Prostate gland (tissue), 2 donors: ENCODE measurements at regions not wholly inside any gene's neighbourhood (a gene's known extent, or its start where the extent isn't known, plus 50 kb on each side); places are given as distances from the start of the nearest gene placed in this dataset.

Experiments
- DNase-seq: peaks from one replicate; pipeline ENCODE4 v3.0.0-alpha.2; 2019; ENCODE audit warnings: low spot score
- H3K27ac ChIP-seq, 2 donors: fragments of 200-600 bp; sonication (generic); 2 replicates each; pipeline ENCODE4 v1.5.1; 2017 to 2019
- H3K27me3 ChIP-seq: fragments of 200-600 bp; sonication (generic); replicated peaks from 2 replicates; pipeline ENCODE4 v1.5.1; 2019; ENCODE audit not compliant: insufficient read depth
- H3K36me3 ChIP-seq, 2 donors: fragments of 200-600 bp; sonication (generic); 1 replicate in 1 of 2; 2 replicates in 1 of 2; pipeline versions ENCODE4 v1.5.1 to v1.8.1; 2017 to 2019
- H3K4me1 ChIP-seq: fragments of 200-600 bp; sonication (generic); replicated peaks from 2 replicates; pipeline ENCODE4 v1.5.1; 2019
- H3K4me3 ChIP-seq, 2 donors: fragments of 200-600 bp; sonication (generic); 2 replicates each; pipeline ENCODE4 v1.5.1; 2017 to 2019
- H3K9me3 ChIP-seq: fragments of 200-600 bp; sonication (generic); 2 replicates; pipeline ENCODE4 v1.5.1; 2017
- POLR2A ChIP-seq: fragments of 450-650 bp; IDR thresholded peaks from one replicate; pipeline ENCODE4 v1.6.1; 2016; ENCODE audit warnings: antibody characterized with exemption, mild to moderate bottlenecking
- POLR2AphosphoS5 ChIP-seq: sonication (generic); formaldehyde crosslinking; IDR thresholded peaks from one replicate; pipeline ENCODE4 v1.6.1; 2017; ENCODE audit warnings: antibody characterized with exemption
- WGBS: methylation state at CpG from one replicate; pipeline ENCODE4 v1.1.5; 2018; 5-methylcytosine and 5-hydroxymethylcytosine counted together
- intact Hi-C: fragments of 100-400 bp; cut with DNase I; formaldehyde crosslinking; loops from one replicate; pipeline ENCODE4 v1.14.2; 2022
- TF ChIP-seq, protein P1 (sequence below), 4 experiments: fragments of 200-600 bp in 2 of 4; fragments of 450-650 bp in 2 of 4; sonication (generic) in 2 of 4; IDR thresholded peaks; 1 replicate in 3 of 4; 2 replicates in 1 of 4; pipeline ENCODE4 v1.5.1; 2016 to 2019; ENCODE audit warnings: antibody characterized with exemption in 4 of 4, mild to moderate bottlenecking in 2 of 4, moderate library complexity in 2 of 4

DNA sequence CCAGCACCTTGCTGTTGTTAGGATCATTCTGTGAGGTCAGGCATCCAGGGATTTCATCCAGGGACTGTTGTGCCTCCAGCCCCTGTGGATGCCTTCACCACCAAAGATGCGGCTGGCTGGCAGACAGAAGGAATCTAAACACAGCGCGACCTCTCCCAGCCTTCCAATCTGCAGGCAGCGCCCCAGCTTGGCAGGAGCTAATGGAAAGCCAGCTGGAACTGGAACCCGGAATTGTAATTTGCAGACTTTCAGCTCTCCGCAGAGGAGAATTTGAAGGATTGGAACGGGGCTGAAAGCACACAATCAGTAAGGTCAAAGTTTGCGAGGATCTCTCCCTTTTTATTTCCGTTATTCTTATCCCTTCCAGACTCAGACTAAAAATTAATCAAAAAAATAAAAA, 127.8 kb downstream of the TRIB2 start:
- Histone ChIP-seq H3K4me3 (no peak overlapping the region), H3K27ac (no peak overlapping the region), H3K27me3 (no peaks in the 10 kb centered on the region), H3K4me1 (no peaks in the 10 kb centered on the region), H3K9me3 (no peaks in the 10 kb centered on the region), H3K36me3 (no peaks in the 10 kb centered on the region)
- 62% methylated on average over 9 of the region's 9 CpGs for WGBS
- intact Hi-C loops: no loop called here
- no peak for TF ChIP-seq POLR2A
- TF ChIP-seq POLR2AphosphoS5: no peak
- DNase-seq: no peak

- no peaks in the 10 kb centered on the region for H3K27me3 ChIP-seq
- WGBS: 94% methylated on average over 7 of the region's 7 CpGs
- TF ChIP-seq POLR2AphosphoS5 (no peak), POLR2A (no peak)
- TF ChIP-seq, protein P1, sequence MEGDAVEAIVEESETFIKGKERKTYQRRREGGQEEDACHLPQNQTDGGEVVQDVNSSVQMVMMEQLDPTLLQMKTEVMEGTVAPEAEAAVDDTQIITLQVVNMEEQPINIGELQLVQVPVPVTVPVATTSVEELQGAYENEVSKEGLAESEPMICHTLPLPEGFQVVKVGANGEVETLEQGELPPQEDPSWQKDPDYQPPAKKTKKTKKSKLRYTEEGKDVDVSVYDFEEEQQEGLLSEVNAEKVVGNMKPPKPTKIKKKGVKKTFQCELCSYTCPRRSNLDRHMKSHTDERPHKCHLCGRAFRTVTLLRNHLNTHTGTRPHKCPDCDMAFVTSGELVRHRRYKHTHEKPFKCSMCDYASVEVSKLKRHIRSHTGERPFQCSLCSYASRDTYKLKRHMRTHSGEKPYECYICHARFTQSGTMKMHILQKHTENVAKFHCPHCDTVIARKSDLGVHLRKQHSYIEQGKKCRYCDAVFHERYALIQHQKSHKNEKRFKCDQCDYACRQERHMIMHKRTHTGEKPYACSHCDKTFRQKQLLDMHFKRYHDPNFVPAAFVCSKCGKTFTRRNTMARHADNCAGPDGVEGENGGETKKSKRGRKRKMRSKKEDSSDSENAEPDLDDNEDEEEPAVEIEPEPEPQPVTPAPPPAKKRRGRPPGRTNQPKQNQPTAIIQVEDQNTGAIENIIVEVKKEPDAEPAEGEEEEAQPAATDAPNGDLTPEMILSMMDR (IDR thresholded peaks at IDR 0.05): no peak
- intact Hi-C loops: no loop called here
- no peaks in the 10 kb centered on the region for H3K9me3 ChIP-seq
- no peaks in the 10 kb centered on the region for H3K36me3 ChIP-seq
- H3K27ac ChIP-seq: no peak overlapping the region
- H3K4me3 ChIP-seq: no peak overlapping the region
- no peaks in the 10 kb centered on the region for H3K4me1 ChIP-seq
- no peak for DNase-seq
These were observed 131.2 kb downstream of the TRIB2 start for GRCh38 chr2:12847694-12848575.

- intact Hi-C loops: no loop called here
- no peaks in the 10 kb centered on the region for H3K27me3 ChIP-seq
- H3K4me1 ChIP-seq: no peaks in the 10 kb centered on the region
- no peak overlapping the region for H3K4me3 ChIP-seq
- WGBS: 94% methylated on average over 9 of the region's 9 CpGs
- DNase-seq: no peak
- H3K27ac ChIP-seq: no peak overlapping the region
- no peaks in the 10 kb centered on the region for H3K36me3 ChIP-seq
- TF ChIP-seq POLR2A (no peak), POLR2AphosphoS5 (no peak)
- TF ChIP-seq, protein P1 (IDR thresholded peaks at IDR 0.05): no peak
- H3K9me3 ChIP-seq: no peaks in the 10 kb centered on the region
These were observed 135.4 kb downstream of the TRIB2 start for GRCh38 chr2:12852135-12852534.

- no peak for DNase-seq
- 81% methylated on average over 28 of the region's 28 CpGs for WGBS
- intact Hi-C loops: no loop called here
- Histone ChIP-seq H3K27me3 (no peaks in the 10 kb centered on the region), H3K9me3 (no peaks in the 10 kb centered on the region), H3K4me1 (no peaks in the 10 kb centered on the region), H3K36me3 (no peaks in the 10 kb centered on the region), H3K27ac (no peak overlapping the region), H3K4me3 (no peak overlapping the region)
- no peak for TF ChIP-seq POLR2AphosphoS5
- TF ChIP-seq, protein P1 (IDR thresholded peaks at IDR 0.05): no peak
These were observed 137.3 kb downstream of the TRIB2 start for GRCh38 chr2:12854001-12854530.

DNA sequence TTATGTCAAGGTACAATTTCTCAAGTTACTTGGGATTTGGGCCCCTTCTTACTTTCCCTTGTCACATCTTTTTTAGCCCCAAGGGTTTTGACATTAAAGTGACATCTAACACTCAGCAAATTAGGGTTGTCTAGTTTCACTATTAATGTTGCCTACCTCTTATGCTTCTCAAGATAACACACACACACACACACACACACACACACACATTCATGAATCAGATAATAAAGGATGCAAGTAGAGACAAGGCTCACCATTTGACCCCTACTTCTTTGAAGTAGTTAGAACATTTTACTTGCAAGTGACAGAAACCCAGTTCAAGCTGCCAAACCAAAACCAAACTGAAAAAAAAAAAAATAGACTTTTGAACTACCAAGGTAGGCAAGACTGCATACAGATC, 138.8 kb downstream of the TRIB2 start:
- intact Hi-C loops: no loop called here
- TF ChIP-seq POLR2A: no peak
- TF ChIP-seq, protein P1 (IDR thresholded peaks at IDR 0.05): no peak
- no peak for TF ChIP-seq POLR2AphosphoS5

More for the DNA sequence above, 138.8 kb downstream of the TRIB2 start:
- Histone ChIP-seq H3K4me3 (no peak overlapping the region), H3K4me1 (no peaks in the 10 kb centered on the region), H3K9me3 (no peaks in the 10 kb centered on the region), H3K36me3 (no peaks in the 10 kb centered on the region), H3K27ac (no peak overlapping the region), H3K27me3 (no peaks in the 10 kb centered on the region)
- DNase-seq: no peak
